ENCODE measurements at regions not wholly inside any gene's neighbourhood (a gene's known extent, or its start where the extent isn't known, plus 50 kb on each side); places are given as distances from the start of the nearest gene placed in this dataset.
A peak's percentile ranks its signal among the peaks of the same experiment; 100 is the strongest.

- TF ChIP-seq, protein P1, sequence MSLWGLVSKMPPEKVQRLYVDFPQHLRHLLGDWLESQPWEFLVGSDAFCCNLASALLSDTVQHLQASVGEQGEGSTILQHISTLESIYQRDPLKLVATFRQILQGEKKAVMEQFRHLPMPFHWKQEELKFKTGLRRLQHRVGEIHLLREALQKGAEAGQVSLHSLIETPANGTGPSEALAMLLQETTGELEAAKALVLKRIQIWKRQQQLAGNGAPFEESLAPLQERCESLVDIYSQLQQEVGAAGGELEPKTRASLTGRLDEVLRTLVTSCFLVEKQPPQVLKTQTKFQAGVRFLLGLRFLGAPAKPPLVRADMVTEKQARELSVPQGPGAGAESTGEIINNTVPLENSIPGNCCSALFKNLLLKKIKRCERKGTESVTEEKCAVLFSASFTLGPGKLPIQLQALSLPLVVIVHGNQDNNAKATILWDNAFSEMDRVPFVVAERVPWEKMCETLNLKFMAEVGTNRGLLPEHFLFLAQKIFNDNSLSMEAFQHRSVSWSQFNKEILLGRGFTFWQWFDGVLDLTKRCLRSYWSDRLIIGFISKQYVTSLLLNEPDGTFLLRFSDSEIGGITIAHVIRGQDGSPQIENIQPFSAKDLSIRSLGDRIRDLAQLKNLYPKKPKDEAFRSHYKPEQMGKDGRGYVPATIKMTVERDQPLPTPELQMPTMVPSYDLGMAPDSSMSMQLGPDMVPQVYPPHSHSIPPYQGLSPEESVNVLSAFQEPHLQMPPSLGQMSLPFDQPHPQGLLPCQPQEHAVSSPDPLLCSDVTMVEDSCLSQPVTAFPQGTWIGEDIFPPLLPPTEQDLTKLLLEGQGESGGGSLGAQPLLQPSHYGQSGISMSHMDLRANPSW (CRISPR knock-in tag; IDR thresholded peaks at IDR 0.05), result no peak
- TF ChIP-seq MEF2D (tag; conservative IDR thresholded peaks at IDR 0.05; ENCODE audit: low read depth) (no peak), PCBP2 (IDR thresholded peaks at IDR 0.05; ENCODE audit: low read depth, low read length, poor library complexity, severe bottlenecking) (no peak), GATAD2A (IDR thresholded peaks at IDR 0.05) (no peak), ZKSCAN8 (CRISPR knock-in tag; IDR thresholded peaks at IDR 0.05) (no peak), PKNOX1 (IDR thresholded peaks at IDR 0.05) (peak; percentile 37; the same call in 1 of the 2 replicates), MEIS2 (IDR thresholded peaks at IDR 0.05; ENCODE audit: partially characterized antibody) (peak; percentile 86), RUNX1 (IDR thresholded peaks at IDR 0.05; ENCODE audit: low read depth) (no peak), ZNF609 (CRISPR knock-in tag; IDR thresholded peaks at IDR 0.05; ENCODE audit: borderline replicate concordance) (no peak), CBX3 (IDR thresholded peaks at IDR 0.05; ENCODE audit: borderline replicate concordance in 1 of 2, low read length in 2 of 2) (no peak), EP400 (IDR thresholded peaks at IDR 0.05) (no peak), ZFP91 (CRISPR knock-in tag; IDR thresholded peaks at IDR 0.05) (no peak), MAFF (IDR thresholded peaks at IDR 0.05; ENCODE audit: low read length) (peak; percentile 65), BACH1 (tag; IDR thresholded peaks at IDR 0.05) (no peak), CAMTA2 (CRISPR knock-in tag; conservative IDR thresholded peaks at IDR 0.05) (no peak)
- TF ChIP-seq, protein P2, sequence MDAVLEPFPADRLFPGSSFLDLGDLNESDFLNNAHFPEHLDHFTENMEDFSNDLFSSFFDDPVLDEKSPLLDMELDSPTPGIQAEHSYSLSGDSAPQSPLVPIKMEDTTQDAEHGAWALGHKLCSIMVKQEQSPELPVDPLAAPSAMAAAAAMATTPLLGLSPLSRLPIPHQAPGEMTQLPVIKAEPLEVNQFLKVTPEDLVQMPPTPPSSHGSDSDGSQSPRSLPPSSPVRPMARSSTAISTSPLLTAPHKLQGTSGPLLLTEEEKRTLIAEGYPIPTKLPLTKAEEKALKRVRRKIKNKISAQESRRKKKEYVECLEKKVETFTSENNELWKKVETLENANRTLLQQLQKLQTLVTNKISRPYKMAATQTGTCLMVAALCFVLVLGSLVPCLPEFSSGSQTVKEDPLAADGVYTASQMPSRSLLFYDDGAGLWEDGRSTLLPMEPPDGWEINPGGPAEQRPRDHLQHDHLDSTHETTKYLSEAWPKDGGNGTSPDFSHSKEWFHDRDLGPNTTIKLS (IDR thresholded peaks at IDR 0.05; ENCODE audit: borderline replicate concordance, low read depth), result no peak
Observed at GRCh38 chr11:8768625-8769333, 86.2 kb downstream of the RPL27A start (continued).

Data from K562 (cell line).